ENCODE measurements at regions not wholly inside any gene's neighbourhood (a gene's known extent, or its start where the extent isn't known, plus 50 kb on each side); places are given as distances from the start of the nearest gene placed in this dataset.

DNA sequence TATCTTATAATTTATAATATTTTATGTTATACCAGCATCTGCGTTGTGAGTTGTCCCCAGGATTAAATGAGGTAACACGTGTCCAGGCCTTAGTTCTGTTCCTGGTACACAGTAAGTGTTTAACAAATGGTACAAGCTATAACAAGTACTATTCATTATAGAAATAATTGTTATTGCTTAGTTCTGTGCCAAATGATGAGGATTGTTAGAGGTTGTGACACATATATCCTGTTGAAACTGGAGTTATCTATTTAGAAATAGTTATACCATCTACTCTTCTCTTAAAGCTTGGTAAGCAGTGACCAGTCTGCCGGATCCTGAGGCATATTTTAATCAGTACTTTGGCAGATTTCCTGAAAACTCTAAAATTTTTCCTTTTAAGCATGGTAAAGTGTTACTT lies 1066.5 kb downstream of the TMTC2 start:
- Histone ChIP-seq H3K18ac (ENCODE audit: low read depth, low read length) (no peak overlapping the region), H3K9ac (ENCODE audit: low read depth, low read length) (no peak overlapping the region), H3K23ac (ENCODE audit: low read depth, low read length) (no peak overlapping the region), H2BK20ac (ENCODE audit: low read depth, low read length) (no peak overlapping the region), H2AK5ac (ENCODE audit: low read depth, low read length) (no peak overlapping the region), H3K56ac (ENCODE audit: extremely low read depth, insufficient read depth, low read length) (no peak overlapping the region), H2BK120ac (ENCODE audit: low read depth, low read length) (no peak overlapping the region), H2BK5ac (ENCODE audit: low read depth, low read length, poor library complexity, severe bottlenecking) (no peak overlapping the region), H4K8ac (ENCODE audit: low read depth in 2 of 2, low read length in 2 of 2) (no peak overlapping the region), H2BK15ac (ENCODE audit: low read depth, low read length) (no peak overlapping the region), H3K27ac (ENCODE audit: insufficient read depth, low read length) (no peak overlapping the region), H4K5ac (ENCODE audit: low read depth, low read length) (no peak overlapping the region), H2AK9ac (replicated peaks; ENCODE audit: low read depth, low read length, poor library complexity) (no peak overlapping the region), H3K79me1 (ENCODE audit: low read depth in 1 of 2, low read length in 2 of 2) (no peaks in the 10 kb centered on the region), H4K20me1 (ENCODE audit: insufficient read depth, low read length) (no peaks in the 10 kb centered on the region), H3K4me3 (ENCODE audit: insufficient read depth, low read depth, low read length) (no peak overlapping the region), H3K9me3 (ENCODE audit: control insufficient read depth, insufficient read depth, low read length) (no peaks in the 10 kb centered on the region; the same call in 1 of the 2 replicates), H3K36me3 (ENCODE audit: control insufficient read depth, insufficient read depth, low read length) (no peaks in the 10 kb centered on the region), H3K4me2 (ENCODE audit: low read depth, low read length) (no peak overlapping the region), H4K91ac (ENCODE audit: insufficient read depth, low read depth, low read length) (no peak overlapping the region), H2AFZ (replicated peaks; ENCODE audit: low read length, poor library complexity) (no peak overlapping the region), H3K14ac (replicated peaks; ENCODE audit: low read depth, low read length) (no peak overlapping the region), H3K4me1 (ENCODE audit: control insufficient read depth, insufficient read depth, low read length) (no peaks in the 10 kb centered on the region), H3K9me1 (ENCODE audit: insufficient read depth, low read length) (no peaks in the 10 kb centered on the region), H3K27me3 (ENCODE audit: control insufficient read depth, insufficient read depth, low read length) (no peaks in the 10 kb centered on the region), H3K4ac (ENCODE audit: low read depth, low read length) (no peak overlapping the region)
- ChIA-PET CTCF (no interaction called here), POLR2A (ENCODE audit: unreplicated experiment) (no interaction called here)
- no CpG with 5 or more reads among the region's 3 CpGs for WGBS, 2 experiments (ENCODE audit: extremely low coverage in 2 of 2, insufficient read length in 1 of 2)
- intact Hi-C loops (cut with micrococcal nuclease): no loop called here
- no peak for DNase-seq
- ATAC-seq (ENCODE audit: low read depth): no peak
- BruUV-seq (replicated peaks): no TSS peak
- TF ChIP-seq MXI1 (IDR thresholded peaks at IDR 0.05; ENCODE audit: borderline replicate concordance, low read depth, low read length): no peak
- TF ChIP-seq, protein P1, sequence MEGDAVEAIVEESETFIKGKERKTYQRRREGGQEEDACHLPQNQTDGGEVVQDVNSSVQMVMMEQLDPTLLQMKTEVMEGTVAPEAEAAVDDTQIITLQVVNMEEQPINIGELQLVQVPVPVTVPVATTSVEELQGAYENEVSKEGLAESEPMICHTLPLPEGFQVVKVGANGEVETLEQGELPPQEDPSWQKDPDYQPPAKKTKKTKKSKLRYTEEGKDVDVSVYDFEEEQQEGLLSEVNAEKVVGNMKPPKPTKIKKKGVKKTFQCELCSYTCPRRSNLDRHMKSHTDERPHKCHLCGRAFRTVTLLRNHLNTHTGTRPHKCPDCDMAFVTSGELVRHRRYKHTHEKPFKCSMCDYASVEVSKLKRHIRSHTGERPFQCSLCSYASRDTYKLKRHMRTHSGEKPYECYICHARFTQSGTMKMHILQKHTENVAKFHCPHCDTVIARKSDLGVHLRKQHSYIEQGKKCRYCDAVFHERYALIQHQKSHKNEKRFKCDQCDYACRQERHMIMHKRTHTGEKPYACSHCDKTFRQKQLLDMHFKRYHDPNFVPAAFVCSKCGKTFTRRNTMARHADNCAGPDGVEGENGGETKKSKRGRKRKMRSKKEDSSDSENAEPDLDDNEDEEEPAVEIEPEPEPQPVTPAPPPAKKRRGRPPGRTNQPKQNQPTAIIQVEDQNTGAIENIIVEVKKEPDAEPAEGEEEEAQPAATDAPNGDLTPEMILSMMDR (conservative IDR thresholded peaks at IDR 0.05; ENCODE audit: low read depth, low read length): no peak
- no peak for TF ChIP-seq MAFK (IDR thresholded peaks at IDR 0.05; ENCODE audit: low read depth, low read length)
- TF ChIP-seq NFE2L2 (IDR thresholded peaks at IDR 0.05; ENCODE audit: low read depth, low read length): no peak
- no peak for TF ChIP-seq RAD21 (IDR thresholded peaks at IDR 0.05; ENCODE audit: low read length)
- TF ChIP-seq POLR2A (IDR thresholded peaks at IDR 0.05; ENCODE audit: low read depth, low read length): no peak
- TF ChIP-seq, protein P2, sequence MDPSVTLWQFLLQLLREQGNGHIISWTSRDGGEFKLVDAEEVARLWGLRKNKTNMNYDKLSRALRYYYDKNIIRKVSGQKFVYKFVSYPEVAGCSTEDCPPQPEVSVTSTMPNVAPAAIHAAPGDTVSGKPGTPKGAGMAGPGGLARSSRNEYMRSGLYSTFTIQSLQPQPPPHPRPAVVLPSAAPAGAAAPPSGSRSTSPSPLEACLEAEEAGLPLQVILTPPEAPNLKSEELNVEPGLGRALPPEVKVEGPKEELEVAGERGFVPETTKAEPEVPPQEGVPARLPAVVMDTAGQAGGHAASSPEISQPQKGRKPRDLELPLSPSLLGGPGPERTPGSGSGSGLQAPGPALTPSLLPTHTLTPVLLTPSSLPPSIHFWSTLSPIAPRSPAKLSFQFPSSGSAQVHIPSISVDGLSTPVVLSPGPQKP (IDR thresholded peaks at IDR 0.05; ENCODE audit: borderline replicate concordance, low read depth, low read length): no peak
- no peak for TF ChIP-seq CEBPB (IDR thresholded peaks at IDR 0.05; ENCODE audit: low read depth, low read length)
- TF ChIP-seq RFX5 (IDR thresholded peaks at IDR 0.05; ENCODE audit: low read depth, low read length): no peak
- no peak for TF ChIP-seq CHD1 (IDR thresholded peaks at IDR 0.05; ENCODE audit: low read depth, low read length)
- TF ChIP-seq MAZ (IDR thresholded peaks at IDR 0.05; ENCODE audit: borderline replicate concordance, low read depth, low read length): no peak
- in situ Hi-C loops (cut with MboI; ENCODE audit: low sequenced_read_pairs): no loop called here
- dilution Hi-C loops (cut with HindIII; ENCODE audit: low sequenced_read_pairs, unreplicated experiment): no loop called here

Data from IMR-90 (cell line).